ENCODE measurements at regions not wholly inside any gene's neighbourhood (a gene's known extent, or its start where the extent isn't known, plus 50 kb on each side); places are given as distances from the start of the nearest gene placed in this dataset.
A peak's percentile ranks its signal among the peaks of the same experiment; 100 is the strongest.

DNA sequence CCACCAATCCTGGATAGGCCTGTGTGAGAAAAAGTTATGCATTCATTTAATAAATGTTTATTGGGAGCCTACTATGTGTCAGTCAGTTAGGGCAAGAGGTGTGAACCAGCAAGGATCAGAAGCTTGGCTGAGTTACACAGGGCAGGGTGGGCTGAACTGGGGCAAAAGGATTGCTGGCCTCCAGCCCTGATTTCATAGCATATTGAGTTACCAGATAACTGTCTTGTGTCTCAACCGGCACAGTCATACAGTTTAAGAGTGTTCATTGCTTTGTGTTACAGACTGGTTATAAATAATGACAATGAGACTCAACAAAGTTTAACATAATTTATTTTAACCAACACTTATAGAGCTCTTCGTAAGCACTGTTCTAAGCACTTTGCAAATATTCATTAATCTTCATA lies 253.8 kb downstream of the DLEU7 start (continued):
- TF ChIP-seq ZNF8 (CRISPR knock-in tag; IDR thresholded peaks at IDR 0.05) (no peak), ZNF565 (CRISPR knock-in tag; conservative IDR thresholded peaks at IDR 0.05; ENCODE audit: low read depth) (no peak), PPARA (CRISPR knock-in tag; IDR thresholded peaks at IDR 0.05; ENCODE audit: borderline replicate concordance) (no peak), OSR1 (CRISPR knock-in tag; IDR thresholded peaks at IDR 0.05) (no peak), ZFP30 (CRISPR knock-in tag; IDR thresholded peaks at IDR 0.05) (no peak), ISL1 (CRISPR knock-in tag; IDR thresholded peaks at IDR 0.05) (peak; percentile 97), GLIS3 (CRISPR knock-in tag; IDR thresholded peaks at IDR 0.05) (no peak), ARNTL (CRISPR knock-in tag; IDR thresholded peaks at IDR 0.05; ENCODE audit: borderline replicate concordance, low read depth) (no peak), RARB (CRISPR knock-in tag; IDR thresholded peaks at IDR 0.05) (0 out of 2 replicates have a peak, but pooled peaks have one; percentile 33), ZC3H10 (CRISPR knock-in tag; IDR thresholded peaks at IDR 0.05) (peak; percentile 81), ZFP3 (CRISPR knock-in tag; IDR thresholded peaks at IDR 0.05) (no peak)
- TF ChIP-seq, protein P1, sequence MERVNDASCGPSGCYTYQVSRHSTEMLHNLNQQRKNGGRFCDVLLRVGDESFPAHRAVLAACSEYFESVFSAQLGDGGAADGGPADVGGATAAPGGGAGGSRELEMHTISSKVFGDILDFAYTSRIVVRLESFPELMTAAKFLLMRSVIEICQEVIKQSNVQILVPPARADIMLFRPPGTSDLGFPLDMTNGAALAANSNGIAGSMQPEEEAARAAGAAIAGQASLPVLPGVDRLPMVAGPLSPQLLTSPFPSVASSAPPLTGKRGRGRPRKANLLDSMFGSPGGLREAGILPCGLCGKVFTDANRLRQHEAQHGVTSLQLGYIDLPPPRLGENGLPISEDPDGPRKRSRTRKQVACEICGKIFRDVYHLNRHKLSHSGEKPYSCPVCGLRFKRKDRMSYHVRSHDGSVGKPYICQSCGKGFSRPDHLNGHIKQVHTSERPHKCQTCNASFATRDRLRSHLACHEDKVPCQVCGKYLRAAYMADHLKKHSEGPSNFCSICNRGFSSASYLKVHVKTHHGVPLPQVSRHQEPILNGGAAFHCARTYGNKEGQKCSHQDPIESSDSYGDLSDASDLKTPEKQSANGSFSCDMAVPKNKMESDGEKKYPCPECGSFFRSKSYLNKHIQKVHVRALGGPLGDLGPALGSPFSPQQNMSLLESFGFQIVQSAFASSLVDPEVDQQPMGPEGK (CRISPR knock-in tag; IDR thresholded peaks at IDR 0.05; ENCODE audit: borderline replicate concordance), result peak; percentile 86; the same call in 1 of the 2 replicates
- TF ChIP-seq, protein P2, sequence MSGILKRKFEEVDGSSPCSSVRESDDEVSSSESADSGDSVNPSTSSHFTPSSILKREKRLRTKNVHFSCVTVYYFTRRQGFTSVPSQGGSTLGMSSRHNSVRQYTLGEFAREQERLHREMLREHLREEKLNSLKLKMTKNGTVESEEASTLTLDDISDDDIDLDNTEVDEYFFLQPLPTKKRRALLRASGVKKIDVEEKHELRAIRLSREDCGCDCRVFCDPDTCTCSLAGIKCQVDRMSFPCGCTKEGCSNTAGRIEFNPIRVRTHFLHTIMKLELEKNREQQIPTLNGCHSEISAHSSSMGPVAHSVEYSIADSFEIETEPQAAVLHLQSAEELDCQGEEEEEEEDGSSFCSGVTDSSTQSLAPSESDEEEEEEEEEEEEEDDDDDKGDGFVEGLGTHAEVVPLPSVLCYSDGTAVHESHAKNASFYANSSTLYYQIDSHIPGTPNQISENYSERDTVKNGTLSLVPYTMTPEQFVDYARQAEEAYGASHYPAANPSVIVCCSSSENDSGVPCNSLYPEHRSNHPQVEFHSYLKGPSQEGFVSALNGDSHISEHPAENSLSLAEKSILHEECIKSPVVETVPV (CRISPR knock-in tag; IDR thresholded peaks at IDR 0.05), result no peak

DNA sequence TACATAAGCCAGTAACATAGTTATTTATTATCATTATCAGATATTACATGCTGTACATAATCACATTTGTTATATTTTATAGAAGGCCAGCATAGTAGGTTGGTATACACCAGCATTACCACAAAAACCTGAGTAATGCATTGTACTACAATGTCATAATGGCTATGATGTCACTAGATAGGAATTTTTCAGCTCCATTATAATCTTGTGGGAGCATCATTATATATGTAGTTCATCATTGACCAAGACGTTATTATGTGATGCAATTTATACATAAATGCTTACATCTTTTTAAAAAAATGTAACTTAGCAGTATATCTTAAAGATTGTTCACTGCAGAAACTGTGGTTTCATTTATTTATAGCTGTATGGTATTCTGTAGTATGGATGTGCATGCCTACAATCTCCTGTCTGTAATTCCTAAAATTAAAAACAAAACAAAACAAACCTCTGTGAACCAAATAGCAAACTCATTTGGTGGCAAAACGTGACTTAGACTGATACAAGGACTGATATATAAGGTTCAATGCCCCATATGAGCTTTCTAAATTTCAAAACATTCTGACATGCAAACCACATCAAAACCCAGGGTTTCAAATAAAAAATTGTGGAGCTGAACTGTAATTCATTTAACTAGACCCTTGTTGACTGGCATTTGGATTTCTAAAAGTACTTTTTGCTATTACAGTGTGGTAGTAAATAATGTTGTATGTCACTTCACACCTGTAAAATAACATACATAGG lies 250.9 kb downstream of the DLEU7 start:
- no peak for TF ChIP-seq ZNF70 (CRISPR knock-in tag; IDR thresholded peaks at IDR 0.05)
- peak; percentile 15; the same call in 1 of the 2 replicates for TF ChIP-seq TOX (CRISPR knock-in tag; IDR thresholded peaks at IDR 0.05; ENCODE audit: borderline replicate concordance)
- TF ChIP-seq, protein P1 (CRISPR knock-in tag; IDR thresholded peaks at IDR 0.05; ENCODE audit: borderline replicate concordance), result 0 out of 2 replicates have a peak, but pooled peaks have one; percentile 22
- no peak for TF ChIP-seq TCF4 (CRISPR knock-in tag; IDR thresholded peaks at IDR 0.05; ENCODE audit: borderline replicate concordance)
- peak; percentile 96 for TF ChIP-seq ISL1 (CRISPR knock-in tag; IDR thresholded peaks at IDR 0.05)
- TF ChIP-seq, protein P3, sequence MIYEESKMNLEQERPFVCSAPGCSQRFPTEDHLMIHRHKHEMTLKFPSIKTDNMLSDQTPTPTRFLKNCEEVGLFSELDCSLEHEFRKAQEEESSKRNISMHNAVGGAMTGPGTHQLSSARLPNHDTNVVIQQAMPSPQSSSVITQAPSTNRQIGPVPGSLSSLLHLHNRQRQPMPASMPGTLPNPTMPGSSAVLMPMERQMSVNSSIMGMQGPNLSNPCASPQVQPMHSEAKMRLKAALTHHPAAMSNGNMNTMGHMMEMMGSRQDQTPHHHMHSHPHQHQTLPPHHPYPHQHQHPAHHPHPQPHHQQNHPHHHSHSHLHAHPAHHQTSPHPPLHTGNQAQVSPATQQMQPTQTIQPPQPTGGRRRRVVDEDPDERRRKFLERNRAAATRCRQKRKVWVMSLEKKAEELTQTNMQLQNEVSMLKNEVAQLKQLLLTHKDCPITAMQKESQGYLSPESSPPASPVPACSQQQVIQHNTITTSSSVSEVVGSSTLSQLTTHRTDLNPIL (CRISPR knock-in tag; IDR thresholded peaks at IDR 0.05; ENCODE audit: low read depth), result peak; percentile 97
- peak; percentile 58 for ATAC-seq

DNA sequence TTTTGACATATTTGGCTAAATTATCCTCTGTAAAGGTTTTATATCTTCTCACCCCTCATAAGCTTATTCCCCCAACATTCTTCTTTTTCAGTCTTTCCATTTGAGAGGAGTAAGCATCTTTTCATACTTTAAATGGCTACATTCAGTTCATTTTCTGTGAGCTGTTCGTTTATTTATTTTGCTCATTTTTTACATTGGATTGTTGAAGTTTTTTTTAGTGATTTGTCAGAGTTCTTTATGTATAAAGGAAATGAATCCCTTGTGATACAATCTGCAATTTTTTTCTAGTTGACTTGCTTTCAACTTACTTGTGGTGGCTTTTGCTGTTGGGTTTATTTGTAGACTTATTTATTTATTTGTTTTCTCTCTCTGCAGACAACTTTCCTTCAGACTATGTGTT lies 250.3 kb downstream of the DLEU7 start:
- TF ChIP-seq ZNF8 (CRISPR knock-in tag; IDR thresholded peaks at IDR 0.05), result no peak
- TF ChIP-seq ZNF70 (CRISPR knock-in tag; IDR thresholded peaks at IDR 0.05), result no peak
- no peak for TF ChIP-seq ZC3H10 (CRISPR knock-in tag; IDR thresholded peaks at IDR 0.05)
- no peak for TF ChIP-seq CSDC2 (CRISPR knock-in tag; IDR thresholded peaks at IDR 0.05)
- TF ChIP-seq ISL1 (CRISPR knock-in tag; IDR thresholded peaks at IDR 0.05), result no peak
- TF ChIP-seq TCF4 (CRISPR knock-in tag; IDR thresholded peaks at IDR 0.05; ENCODE audit: borderline replicate concordance), result no peak
- TF ChIP-seq, protein P3 (CRISPR knock-in tag; IDR thresholded peaks at IDR 0.05; ENCODE audit: low read depth), result no peak
- TF ChIP-seq OSR1 (CRISPR knock-in tag; IDR thresholded peaks at IDR 0.05), result no peak
- no peak for TF ChIP-seq TOX (CRISPR knock-in tag; IDR thresholded peaks at IDR 0.05; ENCODE audit: borderline replicate concordance)
- no peak for ATAC-seq

All from SK-N-SH treated with all-trans-retinoic acid at 6 μM for 48 hours (cell line).